ENCODE measurements at regions not wholly inside any gene's neighbourhood (a gene's known extent, or its start where the extent isn't known, plus 50 kb on each side); places are given as distances from the start of the nearest gene placed in this dataset.

DNA sequence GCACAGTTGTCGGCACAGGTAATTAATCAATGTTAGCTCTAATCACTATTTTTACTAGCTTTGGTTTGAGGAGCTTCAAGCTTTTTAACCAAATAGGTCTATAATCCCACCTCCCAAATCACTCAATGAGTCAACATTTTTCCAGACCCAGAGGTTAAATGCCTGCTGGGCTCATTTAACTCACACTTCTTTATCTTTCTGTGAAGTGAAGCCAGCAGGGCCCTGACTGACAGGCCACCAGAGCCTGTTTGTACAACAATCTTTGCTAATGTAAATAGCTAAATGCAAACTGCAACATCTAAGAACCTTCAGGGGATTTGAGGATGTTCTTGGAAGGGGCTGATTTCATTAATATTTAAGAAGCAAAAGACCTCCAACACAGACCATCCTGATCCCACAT, 98.4 kb upstream of the NREP start:
- Histone ChIP-seq H3K36me3 (replicated peaks in 1 of 2; ENCODE audit: control insufficient read depth in 2 of 2, insufficient read depth in 2 of 2, low read length in 2 of 2) (no peaks in the 10 kb centered on the region), H3K79me1 (ENCODE audit: low read depth, low read length) (no peaks in the 10 kb centered on the region), H2AFZ (ENCODE audit: low read length) (no peak overlapping the region), H3K4me1 (ENCODE audit: control insufficient read depth in 2 of 2, insufficient read depth in 1 of 2, low read depth in 1 of 2, low read length in 2 of 2) (peaks cover 5 to 9% of the 10 kb centered on the region in 2 donors), H4K8ac (ENCODE audit: low read depth, low read length) (no peak overlapping the region), H3K9me3 (replicated peaks in 1 of 2; ENCODE audit: control insufficient read depth in 2 of 2, insufficient read depth in 1 of 2, low read depth in 1 of 2, low read length in 2 of 2) (no peaks in the 10 kb centered on the region), H3K4me2 (ENCODE audit: insufficient read depth, low read length, poor library complexity, severe bottlenecking) (no peak overlapping the region), H2BK15ac (ENCODE audit: low read length) (no peak overlapping the region), H3K9ac (ENCODE audit: low read depth, low read length, poor library complexity) (no peak overlapping the region), H3K4ac (ENCODE audit: low read length) (no peak overlapping the region), H3K18ac (ENCODE audit: low read length) (no peak overlapping the region), H2AK5ac (ENCODE audit: low read depth, low read length) (no peak overlapping the region), H2BK12ac (ENCODE audit: low read length) (no peak overlapping the region), H3K27me3 (ENCODE audit: control insufficient read depth in 3 of 3, insufficient read depth in 3 of 3, low read depth in 1 of 3, low read length in 3 of 3) (no peaks in the 10 kb centered on the region), H2BK5ac (ENCODE audit: low read length) (no peak overlapping the region), H3K4me3 (ENCODE audit: low read length in 2 of 2) (no peak overlapping the region), H2BK120ac (ENCODE audit: low read depth, low read length) (no peak overlapping the region), H3K14ac (ENCODE audit: low read length) (no peak overlapping the region), H4K91ac (ENCODE audit: low read depth, low read length, poor library complexity) (no peak overlapping the region), H3K27ac (replicated peaks; ENCODE audit: low read length) (no peak overlapping the region), H3K23ac (ENCODE audit: low read depth, low read length, poor library complexity) (no peak overlapping the region)
- WGBS, 2 donors (ENCODE audit: extremely low coverage in 2 of 2, insufficient read length in 2 of 2, insufficient replicate concordance in 1 of 2): no CpG with 5 or more reads among the region's 1 CpG
- DNase-seq (ENCODE audit: low spot score): peak; percentile 45

DNA sequence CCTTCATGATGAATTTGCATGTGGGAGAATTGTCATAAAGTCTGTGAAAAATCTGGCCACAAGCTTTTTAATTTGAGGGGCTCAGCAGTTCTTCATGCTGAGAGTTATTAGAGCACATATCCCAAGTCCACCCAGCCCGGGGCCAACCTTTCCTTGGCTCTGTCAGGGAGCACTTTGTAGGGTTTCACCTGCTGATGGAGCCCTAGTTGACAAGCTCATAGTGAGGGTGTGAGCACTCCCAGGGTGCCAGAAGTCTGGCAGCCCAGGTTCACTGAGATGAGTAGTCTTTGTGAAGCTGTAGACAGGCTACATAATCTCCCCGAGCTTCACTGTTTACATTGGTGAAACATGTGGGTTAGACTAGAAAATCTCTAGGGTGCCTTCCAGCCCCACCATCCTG, 97.2 kb upstream of the NREP start:
- no peak overlapping the region for H3K14ac ChIP-seq (ENCODE audit: low read length)
- no peak overlapping the region for H2AFZ ChIP-seq (ENCODE audit: low read length)
- WGBS, 2 donors (ENCODE audit: extremely low coverage in 2 of 2, insufficient read length in 2 of 2, insufficient replicate concordance in 1 of 2): no CpG with 5 or more reads among the region's 2 CpGs
- no peak overlapping the region for H3K27ac ChIP-seq (replicated peaks; ENCODE audit: low read length)
- H3K4me2 ChIP-seq (ENCODE audit: insufficient read depth, low read length, poor library complexity, severe bottlenecking): no peak overlapping the region
- H3K79me1 ChIP-seq (ENCODE audit: low read depth, low read length): no peaks in the 10 kb centered on the region
- H4K8ac ChIP-seq (ENCODE audit: low read depth, low read length): no peak overlapping the region
- no peak overlapping the region for H2BK15ac ChIP-seq (ENCODE audit: low read length)
- H2AK5ac ChIP-seq (ENCODE audit: low read depth, low read length): no peak overlapping the region
- H3K9me3 ChIP-seq (replicated peaks in 1 of 2; ENCODE audit: control insufficient read depth in 2 of 2, insufficient read depth in 1 of 2, low read depth in 1 of 2, low read length in 2 of 2): no peaks in the 10 kb centered on the region
- DNase-seq (ENCODE audit: low spot score): no peak
- H3K4me3 ChIP-seq (ENCODE audit: low read length in 2 of 2): no peak overlapping the region
- no peak overlapping the region for H2BK12ac ChIP-seq (ENCODE audit: low read length)
- no peak overlapping the region for H3K4ac ChIP-seq (ENCODE audit: low read length)
- H2BK120ac ChIP-seq (ENCODE audit: low read depth, low read length): no peak overlapping the region
- H4K91ac ChIP-seq (ENCODE audit: low read depth, low read length, poor library complexity): no peak overlapping the region
- H3K23ac ChIP-seq (ENCODE audit: low read depth, low read length, poor library complexity): no peak overlapping the region
- H3K27me3 ChIP-seq (ENCODE audit: control insufficient read depth in 3 of 3, insufficient read depth in 3 of 3, low read depth in 1 of 3, low read length in 3 of 3): no peaks in the 10 kb centered on the region
- H3K36me3 ChIP-seq (replicated peaks in 1 of 2; ENCODE audit: control insufficient read depth in 2 of 2, insufficient read depth in 2 of 2, low read length in 2 of 2): no peaks in the 10 kb centered on the region
- no peak overlapping the region for H2BK5ac ChIP-seq (ENCODE audit: low read length)
- H3K18ac ChIP-seq (ENCODE audit: low read length): no peak overlapping the region
- no peak overlapping the region for H3K9ac ChIP-seq (ENCODE audit: low read depth, low read length, poor library complexity)
- H3K4me1 ChIP-seq (ENCODE audit: control insufficient read depth in 2 of 2, insufficient read depth in 1 of 2, low read depth in 1 of 2, low read length in 2 of 2): peaks cover 5 to 9% of the 10 kb centered on the region in 2 donors

DNA sequence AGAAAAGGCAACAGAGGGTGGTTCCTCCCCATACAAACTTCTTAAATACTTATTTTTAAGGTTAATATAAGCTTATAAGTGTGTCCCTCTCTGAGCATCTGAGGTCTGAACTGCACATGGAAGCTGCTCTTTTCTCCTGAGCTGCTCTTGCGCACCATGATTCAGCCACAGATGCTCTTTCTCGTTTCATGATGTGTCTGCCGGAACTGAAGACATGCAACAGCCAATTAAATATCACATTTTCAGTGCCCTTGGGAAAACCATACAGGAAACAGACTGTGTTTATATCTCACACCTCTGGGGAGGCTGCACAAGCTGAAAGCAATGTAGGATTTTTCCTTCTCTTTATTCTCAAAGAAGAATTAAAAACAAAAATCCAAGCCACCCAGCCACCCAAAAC, 96.8 kb upstream of the NREP start:
- Histone ChIP-seq H3K27ac (replicated peaks; ENCODE audit: low read length) (no peak overlapping the region), H3K27me3 (ENCODE audit: control insufficient read depth in 3 of 3, insufficient read depth in 3 of 3, low read depth in 1 of 3, low read length in 3 of 3) (no peaks in the 10 kb centered on the region), H2BK12ac (ENCODE audit: low read length) (no peak overlapping the region), H3K9ac (ENCODE audit: low read depth, low read length, poor library complexity) (no peak overlapping the region), H3K4me2 (ENCODE audit: insufficient read depth, low read length, poor library complexity, severe bottlenecking) (no peak overlapping the region), H3K79me1 (ENCODE audit: low read depth, low read length) (no peaks in the 10 kb centered on the region), H2AFZ (ENCODE audit: low read length) (no peak overlapping the region), H3K23ac (ENCODE audit: low read depth, low read length, poor library complexity) (no peak overlapping the region), H3K36me3 (replicated peaks in 1 of 2; ENCODE audit: control insufficient read depth in 2 of 2, insufficient read depth in 2 of 2, low read length in 2 of 2) (no peaks in the 10 kb centered on the region), H4K91ac (ENCODE audit: low read depth, low read length, poor library complexity) (no peak overlapping the region), H2AK5ac (ENCODE audit: low read depth, low read length) (no peak overlapping the region), H3K9me3 (replicated peaks in 1 of 2; ENCODE audit: control insufficient read depth in 2 of 2, insufficient read depth in 1 of 2, low read depth in 1 of 2, low read length in 2 of 2) (no peaks in the 10 kb centered on the region), H4K8ac (ENCODE audit: low read depth, low read length) (no peak overlapping the region), H3K4ac (ENCODE audit: low read length) (no peak overlapping the region), H3K4me1 (ENCODE audit: control insufficient read depth in 2 of 2, insufficient read depth in 1 of 2, low read depth in 1 of 2, low read length in 2 of 2) (peaks cover 4 to 9% of the 10 kb centered on the region in 2 donors), H3K14ac (ENCODE audit: low read length) (no peak overlapping the region), H2BK5ac (ENCODE audit: low read length) (no peak overlapping the region), H3K18ac (ENCODE audit: low read length) (no peak overlapping the region), H2BK15ac (ENCODE audit: low read length) (no peak overlapping the region), H2BK120ac (ENCODE audit: low read depth, low read length) (no peak overlapping the region), H3K4me3 (ENCODE audit: low read length in 2 of 2) (no peak overlapping the region)
- no CpG with 5 or more reads among the region's 3 CpGs for WGBS, 2 donors (ENCODE audit: extremely low coverage in 2 of 2, insufficient read length in 2 of 2, insufficient replicate concordance in 1 of 2)
- DNase-seq (ENCODE audit: low spot score): no peak

DNA sequence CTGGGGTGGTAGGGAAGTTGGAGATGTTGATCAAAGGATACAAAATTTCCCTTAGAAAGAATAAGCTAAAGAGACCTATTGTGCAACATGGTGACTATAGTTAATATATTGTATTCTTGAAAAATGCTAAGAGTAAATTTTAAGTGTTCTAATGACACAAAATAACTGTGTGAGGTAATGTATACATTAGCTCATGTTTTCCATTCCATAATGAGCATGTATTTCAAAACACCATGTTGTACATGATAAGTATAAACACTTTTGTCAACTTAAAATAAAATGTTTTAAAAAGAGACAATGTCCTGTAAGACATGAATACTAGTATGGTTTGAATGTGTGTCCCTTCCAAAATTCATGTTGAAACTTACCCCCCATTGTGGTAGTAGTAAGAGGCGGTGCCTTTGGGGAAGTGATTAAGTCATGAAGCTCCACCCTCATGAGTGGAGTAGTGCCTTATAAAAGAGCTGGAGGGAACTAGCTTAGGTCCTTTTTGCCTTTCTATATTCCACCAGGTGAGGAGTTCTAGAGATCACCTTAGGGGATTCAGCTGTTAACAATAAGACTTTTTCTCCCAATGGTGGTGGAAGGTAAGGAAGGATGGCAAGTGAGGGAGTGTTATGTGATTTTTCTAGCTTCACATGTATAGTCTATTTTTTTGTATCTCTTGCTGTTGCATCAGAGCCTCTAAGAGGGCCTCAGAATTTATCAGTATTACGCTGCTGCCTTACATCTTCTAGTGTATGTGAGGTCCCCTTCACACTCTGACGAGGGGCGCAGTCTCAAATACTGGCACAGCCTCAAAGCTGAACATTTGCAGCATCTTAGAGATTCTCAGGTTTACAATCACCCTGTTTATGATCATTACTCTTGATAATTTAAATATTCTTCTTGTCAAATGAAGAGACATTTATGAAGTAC, 94.9 kb upstream of the NREP start:
- H2BK120ac ChIP-seq (ENCODE audit: low read depth, low read length): no peak overlapping the region

More for the DNA sequence above, 94.9 kb upstream of the NREP start:
- Histone ChIP-seq H2BK15ac (ENCODE audit: low read length) (no peak overlapping the region), H3K9me3 (replicated peaks in 1 of 2; ENCODE audit: control insufficient read depth in 2 of 2, insufficient read depth in 1 of 2, low read depth in 1 of 2, low read length in 2 of 2) (no peaks in the 10 kb centered on the region), H3K4me1 (ENCODE audit: control insufficient read depth in 2 of 2, insufficient read depth in 1 of 2, low read depth in 1 of 2, low read length in 2 of 2) (peaks cover 4 to 9% of the 10 kb centered on the region in 2 donors), H3K79me1 (ENCODE audit: low read depth, low read length) (no peaks in the 10 kb centered on the region), H3K27me3 (ENCODE audit: control insufficient read depth in 3 of 3, insufficient read depth in 3 of 3, low read depth in 1 of 3, low read length in 3 of 3) (no peaks in the 10 kb centered on the region), H3K18ac (ENCODE audit: low read length) (no peak overlapping the region), H3K27ac (replicated peaks; ENCODE audit: low read length) (no peak overlapping the region), H3K4me2 (ENCODE audit: insufficient read depth, low read length, poor library complexity, severe bottlenecking) (no peak overlapping the region), H2BK12ac (ENCODE audit: low read length) (no peak overlapping the region), H3K14ac (ENCODE audit: low read length) (no peak overlapping the region), H3K4ac (ENCODE audit: low read length) (no peak overlapping the region), H2AK5ac (ENCODE audit: low read depth, low read length) (no peak overlapping the region), H4K8ac (ENCODE audit: low read depth, low read length) (no peak overlapping the region), H2BK5ac (ENCODE audit: low read length) (no peak overlapping the region), H4K91ac (ENCODE audit: low read depth, low read length, poor library complexity) (no peak overlapping the region), H3K4me3 (ENCODE audit: low read length in 2 of 2) (no peak overlapping the region), H3K9ac (ENCODE audit: low read depth, low read length, poor library complexity) (no peak overlapping the region), H3K36me3 (replicated peaks in 1 of 2; ENCODE audit: control insufficient read depth in 2 of 2, insufficient read depth in 2 of 2, low read length in 2 of 2) (no peaks in the 10 kb centered on the region), H2AFZ (ENCODE audit: low read length) (no peak overlapping the region), H3K23ac (ENCODE audit: low read depth, low read length, poor library complexity) (no peak overlapping the region)
- DNase-seq (ENCODE audit: low spot score): no peak
- no CpG with 5 or more reads among the region's 4 CpGs for WGBS, 2 donors (ENCODE audit: extremely low coverage in 2 of 2, insufficient read length in 2 of 2, insufficient replicate concordance in 1 of 2)
